IMR-90 (cell line): ENCODE measurements at regions not wholly inside any gene's neighbourhood (a gene's known extent, or its start where the extent isn't known, plus 50 kb on each side); places are given as distances from the start of the nearest gene placed in this dataset.

Source experiments
- ATAC-seq: fragments of 200-7000 bp; cut with Tn5 transposase; 2 replicates; pipeline ENCODE4 v1.9.1; 2020; ENCODE audit warnings: low read depth, mild to moderate bottlenecking, moderate library complexity
- BruUV-seq: library from RNA; stranded (reverse); fragments of 400-500 nt; replicated peaks from 2 replicates; lab custom pipeline; 2021; lab: Mats Ljungman, UMichigan
- CTCF ChIA-PET: fragments of 300-600 bp; formaldehyde crosslinking; extraction: SDS; loops from one replicate; lab custom pipeline; 2021; ENCODE audit warnings: antibody characterized with exemption; lab: Yijun Ruan, JAX
- POLR2A ChIA-PET: fragments of 300-600 bp; sonication (Branson Sonifier 250); formaldehyde crosslinking; loops from one replicate; lab custom pipeline; 2022; ENCODE audit warnings: antibody characterized with exemption; ENCODE audit not compliant: unreplicated experiment; lab: Charles Lee
- DNase-seq: peaks from one replicate; pipeline ENCODE4 v3.0.0; 2013
- H2AFZ ChIP-seq: replicated peaks from 2 replicates; pipeline ENCODE3; 2013; ENCODE audit warnings: low read length, mild to moderate bottlenecking; ENCODE audit not compliant: poor library complexity
- H2AK5ac ChIP-seq: 2 replicates; pipeline ENCODE4 v1.6.1; 2013; ENCODE audit warnings: low read depth, low read length, inconsistent platforms
- H2AK9ac ChIP-seq: replicated peaks from 2 replicates; pipeline ENCODE3; 2013; ENCODE audit warnings: mild to moderate bottlenecking, low read depth, low read length, moderate library complexity; ENCODE audit not compliant: poor library complexity
- H2BK120ac ChIP-seq: 2 replicates; pipeline ENCODE4 v1.6.1; 2013; ENCODE audit warnings: low read depth, low read length, inconsistent platforms
- H2BK15ac ChIP-seq: 3 replicates; pipeline ENCODE4 v1.6.1; 2013; ENCODE audit warnings: low read depth, low read length, inconsistent platforms
- H2BK20ac ChIP-seq: 2 replicates; pipeline ENCODE4 v1.6.1; 2013; ENCODE audit warnings: low read depth, mild to moderate bottlenecking, inconsistent platforms, low read length, moderate library complexity
- H2BK5ac ChIP-seq: 2 replicates; pipeline ENCODE4 v1.6.1; 2013; ENCODE audit warnings: mild to moderate bottlenecking, low read depth, low read length, inconsistent platforms; ENCODE audit not compliant: poor library complexity, severe bottlenecking
- H3K14ac ChIP-seq: replicated peaks from 2 replicates; pipeline ENCODE4 v1.6.1; 2013; ENCODE audit warnings: low read depth, low read length, inconsistent platforms
- H3K18ac ChIP-seq: 2 replicates; pipeline ENCODE4 v1.6.1; 2013; ENCODE audit warnings: low read depth, low read length, control low read depth
- H3K23ac ChIP-seq: 2 replicates; pipeline ENCODE4 v1.6.1; 2013; ENCODE audit warnings: low read depth, low read length, inconsistent platforms
- H3K27ac ChIP-seq: 2 replicates; pipeline ENCODE4 v1.5.1; 2013; ENCODE audit warnings: mild to moderate bottlenecking, control low read depth, low read length; ENCODE audit not compliant: insufficient read depth
- H3K27me3 ChIP-seq: 2 replicates; pipeline ENCODE4 v1.6.1; 2013; ENCODE audit warnings: low read length; ENCODE audit not compliant: control insufficient read depth, insufficient read depth
- H3K36me3 ChIP-seq: 2 replicates; pipeline ENCODE4 v1.6.1; 2013; ENCODE audit warnings: low read length, mixed read lengths; ENCODE audit not compliant: control insufficient read depth, insufficient read depth
- H3K4ac ChIP-seq: 2 replicates; pipeline ENCODE4 v1.6.1; 2013; ENCODE audit warnings: low read depth, low read length, inconsistent platforms
- H3K4me1 ChIP-seq: 2 replicates; pipeline ENCODE4 v1.6.1; 2013; ENCODE audit warnings: low read length, mixed read lengths; ENCODE audit not compliant: control insufficient read depth, insufficient read depth
- H3K4me2 ChIP-seq: 2 replicates; pipeline ENCODE4 v1.6.1; 2013; ENCODE audit warnings: low read depth, mild to moderate bottlenecking, control low read depth, low read length, moderate library complexity
- H3K4me3 ChIP-seq: 2 replicates; pipeline ENCODE4 v1.5.1; 2013; ENCODE audit warnings: low read depth, mild to moderate bottlenecking, control low read depth, low read length, moderate library complexity; ENCODE audit not compliant: insufficient read depth
- H3K56ac ChIP-seq: 2 replicates; pipeline ENCODE4 v1.6.1; 2013; ENCODE audit warnings: low read length, inconsistent platforms; ENCODE audit not compliant: insufficient read depth; ENCODE audit errors: extremely low read depth
- H3K79me1 ChIP-seq, 2 experiments: 2 replicates each; pipeline ENCODE4 v1.6.1; 2013; ENCODE audit warnings: low read length in 2 of 2, inconsistent platforms in 1 of 2, low read depth in 1 of 2
- H3K9ac ChIP-seq: 2 replicates; pipeline ENCODE4 v1.6.1; 2013; ENCODE audit warnings: low read depth, low read length, control low read depth
- H3K9me1 ChIP-seq: 2 replicates; pipeline ENCODE4 v1.6.1; 2013; ENCODE audit warnings: low read length, inconsistent platforms; ENCODE audit not compliant: insufficient read depth
- H3K9me3 ChIP-seq: 2 replicates; pipeline ENCODE4 v1.6.1; 2013; ENCODE audit warnings: low read length; ENCODE audit not compliant: control insufficient read depth, insufficient read depth
- H4K20me1 ChIP-seq: 2 replicates; pipeline ENCODE4 v1.6.1; 2013; ENCODE audit warnings: low read length, inconsistent platforms; ENCODE audit not compliant: insufficient read depth
- H4K5ac ChIP-seq: 2 replicates; pipeline ENCODE4 v1.6.1; 2013; ENCODE audit warnings: mild to moderate bottlenecking, low read depth, low read length, control low read depth
- H4K8ac ChIP-seq, 2 experiments: 2 replicates each; pipeline ENCODE4 v1.6.1; 2013; ENCODE audit warnings: low read depth in 2 of 2, low read length in 2 of 2, control low read depth in 1 of 2, inconsistent platforms in 1 of 2
- H4K91ac ChIP-seq: 2 replicates; pipeline ENCODE4 v1.6.1; 2013; ENCODE audit warnings: low read depth, low read length, inconsistent platforms; ENCODE audit not compliant: insufficient read depth
- MXI1 ChIP-seq: IDR thresholded peaks from 2 replicates; pipeline ENCODE4 v1.6.1; 2012; ENCODE audit warnings: low read depth, mild to moderate bottlenecking, low read length, moderate library complexity, borderline replicate concordance
- WGBS, 2 experiments: methylation state at CpG; one replicate each; pipeline versions ENCODE4 v1.1.5 to v1.1.7; 2013; ENCODE audit warnings: missing lambda C conversion rate in 2 of 2; ENCODE audit not compliant: insufficient read length in 1 of 2; ENCODE audit errors: extremely low coverage in 2 of 2; 5-methylcytosine and 5-hydroxymethylcytosine counted together
- dilution Hi-C: fragments of 300-500 bp; cut with HindIII; formaldehyde crosslinking; loops from one replicate; pipeline ENCODE4 v1.14.3; 2018; ENCODE audit warnings: low sequenced_read_pairs; ENCODE audit not compliant: unreplicated experiment
- in situ Hi-C: fragments of 300-500 bp; cut with MboI; formaldehyde crosslinking; loops from 3 replicates; pipeline ENCODE4 v1.14.3; 2019; ENCODE audit warnings: low sequenced_read_pairs, inconsistent platforms, mixed read lengths
- intact Hi-C: fragments of 100-400 bp; cut with micrococcal nuclease; formaldehyde crosslinking; loops from 2 replicates; pipeline ENCODE4 v1.10.0; 2022

DNA sequence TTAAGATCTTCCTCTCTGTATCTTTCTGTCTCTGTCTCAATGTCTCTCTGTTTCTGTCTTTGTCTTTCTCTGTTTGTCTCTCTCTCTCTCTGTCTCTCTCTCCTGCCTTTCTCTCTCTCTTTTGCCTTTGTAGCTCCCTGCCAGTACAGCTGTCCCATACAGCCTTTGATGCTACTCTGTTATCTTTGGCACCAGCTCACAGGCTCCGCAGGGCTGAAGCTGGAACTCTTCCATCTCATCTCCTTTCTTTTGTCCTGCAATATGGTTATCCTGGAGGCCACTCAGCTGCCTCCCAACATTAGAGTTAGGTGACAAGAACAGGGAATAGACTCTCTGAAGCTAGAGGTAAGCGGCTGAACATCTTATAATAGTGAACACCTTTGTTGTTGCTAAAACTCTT is 354.3 kb upstream of the NEGR1 start:
- dilution Hi-C loops (no loop called here), in situ Hi-C loops (no loop called here), intact Hi-C loops (no loop called here)
- ATAC-seq (no peak), DNase-seq (no peak)
- Histone ChIP-seq H3K36me3 (no peaks in the 10 kb centered on the region), H2BK20ac (no peak overlapping the region), H2BK120ac (no peak overlapping the region), H2AK9ac (no peak overlapping the region), H3K9me3 (no peaks in the 10 kb centered on the region), H3K79me1 (no peaks in the 10 kb centered on the region), H3K23ac (no peak overlapping the region), H2BK15ac (no peak overlapping the region), H4K8ac (no peak overlapping the region), H3K27me3 (no peaks in the 10 kb centered on the region; the same call in 1 of the 2 replicates), H3K14ac (no peak overlapping the region), H3K4me3 (no peak overlapping the region), H4K5ac (no peak overlapping the region), H3K4me1 (no peaks in the 10 kb centered on the region), H3K56ac (no peak overlapping the region), H3K9ac (no peak overlapping the region), H3K4ac (no peak overlapping the region), H3K9me1 (no peaks in the 10 kb centered on the region), H2AK5ac (no peak overlapping the region), H3K4me2 (no peak overlapping the region), H3K27ac (no peak overlapping the region), H4K20me1 (no peaks in the 10 kb centered on the region), H2AFZ (no peak overlapping the region), H2BK5ac (no peak overlapping the region), H3K18ac (no peak overlapping the region), H4K91ac (no peak overlapping the region)
- ChIA-PET CTCF (interaction anchor here (0.7 kb wide), 1 partner anchor 13 kb away, joined by 3 read pairs; no protein-coding TSS in a partner anchor), POLR2A (no interaction called here)
- no TSS peak for BruUV-seq
- no peak for TF ChIP-seq MXI1
- no CpG with 5 or more reads among the region's 2 CpGs for WGBS, 2 experiments
